ENCODE measurements at regions not wholly inside any gene's neighbourhood (a gene's known extent, or its start where the extent isn't known, plus 50 kb on each side); places are given as distances from the start of the nearest gene placed in this dataset.
"Not testable (repeated sequence)": the region's sequence is repeated elsewhere in the genome, so short reads cannot be mapped to it uniquely, and the experiment has no call there.

DNA sequence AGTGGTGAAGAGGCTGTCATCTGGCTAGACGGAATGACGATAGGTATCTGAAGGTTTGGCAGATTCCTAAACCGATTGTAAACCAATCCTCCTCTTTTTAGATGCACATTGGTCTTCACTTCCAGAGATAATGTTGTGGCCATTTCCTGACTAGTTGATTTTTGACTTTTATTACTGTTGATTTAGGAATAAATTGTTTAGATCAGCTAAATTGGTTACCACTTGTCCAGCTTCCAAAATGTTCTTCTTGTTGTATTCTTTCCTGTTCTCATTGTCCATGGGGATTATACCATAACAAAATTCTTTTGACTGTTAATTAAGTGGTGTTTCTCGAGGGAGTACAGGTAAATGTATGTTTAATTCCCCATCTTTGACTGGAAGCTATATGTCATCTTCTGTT, 119.7 kb downstream of the MACROH2A1 start:
- no peak for DNase-seq (ENCODE audit: low read depth in 2 of 2)

DNA sequence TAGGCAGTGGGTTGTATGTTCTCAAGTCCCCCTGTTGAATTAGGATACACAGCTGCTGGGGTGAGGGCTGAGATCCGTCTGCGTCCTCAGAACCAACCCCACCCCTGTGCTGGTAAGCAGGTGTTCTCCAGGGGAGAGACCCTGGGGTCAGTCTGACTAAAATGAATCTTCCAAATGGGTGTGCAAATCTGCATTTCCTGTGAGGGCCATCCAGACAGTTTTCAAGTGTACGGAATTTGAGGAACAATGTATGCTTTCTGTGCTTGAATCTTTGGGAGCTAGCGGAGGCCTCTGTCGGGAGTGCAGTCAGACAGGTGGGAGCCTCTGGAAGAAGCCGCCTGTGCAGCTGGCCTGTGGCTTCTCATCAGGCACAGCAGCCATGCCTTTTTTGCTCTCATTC, 122.9 kb downstream of the MACROH2A1 start:
- DNase-seq (ENCODE audit: low read depth in 2 of 2), result no peak

DNA sequence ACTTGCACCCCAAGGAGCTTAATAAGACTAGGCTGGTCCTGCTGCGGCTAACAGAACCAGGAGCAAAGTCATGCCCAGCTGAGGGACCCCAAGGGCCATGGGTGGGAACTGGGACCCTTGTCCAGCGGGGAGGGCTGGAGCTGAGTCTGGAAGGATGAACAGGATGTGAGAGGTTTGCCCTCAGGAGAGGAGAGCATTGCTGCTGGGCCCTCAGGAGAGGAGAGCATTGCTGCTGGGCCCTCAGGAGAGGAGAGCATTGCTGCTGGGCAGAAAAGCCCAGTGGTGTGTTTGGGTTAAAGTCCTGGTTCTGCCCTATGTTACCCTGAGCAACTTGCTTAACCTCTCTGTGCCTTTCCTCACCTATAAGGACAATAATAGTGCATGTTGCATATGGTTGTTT, 125.8 kb downstream of the MACROH2A1 start:
- no peak for DNase-seq (ENCODE audit: low read depth in 2 of 2)

DNA sequence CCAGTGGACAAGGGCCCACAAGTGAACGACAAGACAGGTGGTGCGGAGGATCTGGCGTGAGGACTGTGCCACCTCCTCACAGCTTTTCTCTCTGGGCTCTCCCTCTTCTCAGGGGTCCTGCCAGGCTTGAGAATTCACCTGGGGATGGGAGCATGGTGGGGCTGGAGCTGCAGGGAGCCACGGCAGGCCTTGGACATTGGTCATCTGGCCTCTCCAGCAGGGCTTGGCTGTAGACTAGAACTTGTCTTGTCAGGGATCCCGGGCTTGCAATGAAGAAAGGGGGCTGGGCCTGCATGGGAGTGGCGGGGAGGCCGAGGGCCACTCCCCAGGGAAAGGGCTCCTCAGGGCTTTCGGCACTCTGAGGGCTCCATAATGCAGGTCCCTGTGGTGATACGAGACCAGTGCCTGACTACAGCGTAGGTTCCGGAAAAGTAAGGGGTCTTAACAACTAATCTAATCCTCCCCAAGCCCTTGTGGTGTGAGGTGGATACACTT, 126.7 kb downstream of the MACROH2A1 start:
- no peak for DNase-seq (ENCODE audit: low read depth in 2 of 2)

DNA sequence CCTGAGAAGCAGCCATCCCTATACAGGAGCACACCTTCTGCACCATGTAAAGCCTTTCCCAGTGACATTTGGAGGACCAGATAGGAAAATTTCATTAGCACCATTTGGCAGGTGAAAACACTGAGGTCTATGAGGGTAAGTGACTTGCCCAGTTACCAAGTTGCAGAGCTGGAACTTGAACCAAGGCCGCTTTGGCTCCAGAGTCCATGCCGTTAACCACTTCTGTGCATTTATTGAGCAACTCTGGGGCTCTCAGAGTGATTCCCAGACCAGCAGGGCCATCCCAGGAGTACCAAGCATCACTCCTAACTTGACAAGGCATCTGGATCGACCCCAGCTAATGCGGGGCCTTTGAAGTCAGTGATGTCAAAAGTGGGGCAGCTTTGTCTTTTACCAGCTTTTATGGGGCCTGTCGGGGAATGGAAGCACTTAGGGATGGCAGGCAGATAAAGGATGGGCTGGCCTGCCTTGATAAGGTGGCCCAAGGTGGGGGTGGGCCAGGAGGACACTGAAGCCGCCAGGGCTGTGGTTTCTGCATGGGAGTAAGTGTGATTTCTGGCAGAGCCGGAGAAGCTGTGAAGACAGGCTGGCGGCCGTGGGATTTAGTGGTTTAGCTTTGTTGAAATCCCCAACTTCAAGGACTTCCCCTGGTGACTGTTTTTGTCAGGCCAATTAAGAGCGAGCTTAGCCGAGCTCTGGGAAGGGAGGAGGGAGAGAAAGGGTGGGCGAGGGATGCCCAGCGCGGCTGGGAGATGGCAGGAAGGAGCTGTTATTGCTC, 127.3 kb downstream of the MACROH2A1 start:
- no peak for DNase-seq (ENCODE audit: low read depth in 2 of 2)

DNA sequence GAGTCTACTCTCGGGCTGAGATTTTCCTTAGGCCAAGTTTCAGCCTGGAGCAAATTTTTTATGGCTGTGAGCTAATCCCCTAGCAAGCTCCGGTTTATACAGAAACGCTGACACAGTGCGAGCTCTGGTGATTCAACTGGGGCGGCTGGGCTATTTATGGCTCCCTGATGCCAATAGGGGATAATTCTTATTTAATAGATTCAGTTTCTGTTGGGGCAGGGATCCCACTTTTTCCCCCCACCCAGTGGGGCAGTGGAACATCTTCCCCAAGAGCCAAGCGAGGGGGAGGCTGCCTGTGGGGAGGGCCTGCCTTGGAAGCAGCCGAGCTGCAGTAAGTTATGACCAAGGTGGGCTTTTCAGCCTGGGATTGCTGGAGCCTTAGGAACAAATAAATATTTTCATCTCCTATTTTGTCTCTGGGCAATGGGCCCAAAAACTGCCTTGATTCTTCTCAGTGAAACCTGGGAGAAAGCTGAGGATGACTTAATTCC, 129.1 kb downstream of the MACROH2A1 start:
- no peak for DNase-seq (ENCODE audit: low read depth in 2 of 2)

DNA sequence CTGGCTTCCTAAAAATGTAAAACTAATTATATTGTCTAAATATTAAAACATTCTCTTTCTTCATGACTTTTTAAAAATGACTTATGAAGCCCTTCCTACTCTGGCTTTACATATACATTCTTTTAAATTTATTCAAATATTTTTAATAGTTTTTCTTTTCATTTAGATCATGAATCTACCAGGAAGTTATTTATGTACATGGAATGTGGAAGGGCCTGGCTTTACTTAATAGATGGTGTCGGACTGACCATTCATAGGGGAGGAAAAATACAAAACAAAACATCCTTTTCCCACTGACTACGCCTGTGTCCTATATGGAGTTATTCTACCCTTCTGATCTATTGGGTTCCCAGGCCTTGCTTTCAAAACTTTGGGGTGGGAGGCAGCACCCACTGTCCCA, 129.8 kb downstream of the MACROH2A1 start:
- no peak for DNase-seq (ENCODE audit: low read depth in 2 of 2)

DNA sequence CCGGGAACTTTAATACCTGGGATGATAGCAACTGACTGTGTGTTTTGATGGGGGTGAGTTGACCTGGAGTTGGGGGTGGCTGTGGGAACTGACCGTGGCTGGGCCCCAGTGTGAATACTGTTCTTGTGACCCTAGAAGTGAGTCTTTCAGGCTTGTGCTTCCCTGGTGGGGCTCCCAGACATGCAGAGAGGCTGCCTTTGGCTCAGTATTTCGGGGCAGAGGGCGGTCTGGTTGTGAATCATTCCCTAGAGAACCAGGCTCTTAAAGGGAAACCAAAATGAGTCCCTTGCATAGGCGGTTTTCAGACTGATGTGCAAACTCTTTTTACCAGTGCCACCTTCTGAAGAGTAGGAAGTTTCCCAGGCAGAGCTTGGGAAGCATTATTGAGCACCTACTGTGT, 132.1 kb downstream of the MACROH2A1 start:
- no peak for DNase-seq (ENCODE audit: low read depth in 2 of 2)

DNA sequence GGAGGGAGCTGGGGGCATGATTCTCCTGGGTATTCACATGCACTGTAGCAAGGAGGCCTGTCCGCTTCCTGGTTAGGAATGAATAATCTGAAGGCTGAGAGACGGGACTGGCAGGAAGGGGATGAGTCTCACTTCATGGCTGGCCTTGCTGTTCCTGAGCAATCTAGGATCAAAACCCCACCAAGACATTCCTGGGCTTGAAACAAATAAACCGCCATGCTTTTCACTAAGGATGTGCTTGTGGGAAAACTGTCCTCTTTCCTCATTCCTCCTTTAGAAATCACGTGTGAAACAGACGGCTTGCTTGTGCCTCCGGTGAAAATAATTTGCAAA, 132.8 kb downstream of the MACROH2A1 start:
- DNase-seq (ENCODE audit: low read depth in 2 of 2), result no peak

DNA sequence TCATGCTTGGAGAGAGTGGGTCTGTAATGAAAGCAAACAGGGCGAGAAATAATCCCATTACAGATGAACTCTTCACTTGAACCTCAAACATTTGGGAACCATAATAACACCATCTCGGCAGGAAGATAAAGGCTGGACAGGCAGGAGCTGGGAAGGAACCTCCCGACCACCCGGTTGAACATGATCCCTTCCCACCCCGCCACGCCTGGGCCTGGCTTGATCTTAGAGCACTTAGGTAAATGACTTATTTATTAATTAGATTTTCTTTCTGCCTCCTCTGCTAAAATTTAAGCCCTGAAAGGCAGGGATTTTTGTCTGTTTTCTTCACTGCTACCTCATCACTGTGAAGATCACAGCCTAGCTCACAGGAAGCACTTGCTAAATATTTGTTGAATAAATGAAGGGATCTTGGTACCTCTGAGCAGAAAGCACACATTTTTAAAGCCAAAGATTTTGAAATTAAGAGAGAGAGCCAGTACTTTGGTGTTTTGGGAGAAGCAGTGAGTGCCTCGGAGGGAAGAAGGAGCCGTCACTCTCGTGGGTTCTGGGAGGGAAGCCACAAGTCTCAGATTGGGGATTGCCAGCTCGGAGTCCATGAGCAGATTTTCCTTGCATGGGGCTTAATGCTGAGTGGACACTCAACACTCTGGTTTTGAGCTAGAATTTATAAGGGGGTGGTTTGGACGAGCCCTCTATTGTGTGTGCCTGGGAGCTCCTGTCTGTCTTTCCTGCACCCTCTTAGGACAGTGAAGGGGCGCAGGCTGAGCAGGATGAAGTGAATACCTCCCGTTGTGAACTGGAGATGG, 133.3 kb downstream of the MACROH2A1 start:
- no peak for DNase-seq (ENCODE audit: low read depth in 2 of 2)

DNA sequence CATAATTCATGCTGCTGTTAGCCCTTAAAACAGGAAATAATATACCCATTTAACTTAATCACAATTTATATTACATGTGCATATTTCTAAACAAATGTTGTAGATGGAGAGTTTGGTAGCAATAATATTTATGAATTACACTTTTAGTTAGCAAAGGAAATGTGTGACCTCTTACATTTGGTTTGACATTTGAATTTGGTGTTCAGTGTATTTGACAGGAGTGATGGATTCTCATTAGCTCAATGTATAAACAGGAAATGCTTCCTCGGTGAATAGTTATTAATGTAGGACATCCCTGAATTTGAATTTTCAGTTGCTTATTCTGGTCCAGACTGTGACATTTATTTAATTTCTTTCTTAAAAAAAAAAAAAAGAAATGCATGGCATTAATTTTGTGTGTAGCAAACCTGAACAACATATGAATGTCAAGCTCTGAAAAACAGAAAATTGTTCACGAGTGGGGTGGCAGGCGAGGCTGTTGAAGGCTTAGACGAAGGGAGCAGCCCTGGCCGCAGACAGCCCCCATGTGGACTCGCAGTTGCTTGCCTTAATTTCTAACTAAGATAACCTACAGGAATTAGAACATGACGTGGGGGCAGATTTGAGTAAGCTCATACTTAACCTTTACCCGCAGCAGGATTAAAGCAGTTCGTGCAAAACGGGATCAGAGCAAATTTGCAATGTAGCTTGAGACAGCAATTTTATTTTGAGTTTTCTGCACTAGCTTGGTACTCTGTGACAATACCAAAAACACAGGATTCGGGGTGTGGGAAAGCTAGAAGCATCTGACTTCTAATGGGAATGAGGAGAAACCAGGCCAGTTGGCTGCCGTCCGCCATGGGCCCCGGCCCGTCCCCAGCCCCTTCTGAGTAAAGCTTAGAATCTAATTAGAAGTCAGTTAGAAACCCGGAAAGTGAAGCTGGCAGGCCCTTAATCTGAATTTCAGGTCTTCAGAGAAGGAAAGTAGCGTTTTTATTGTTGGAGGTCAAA, 134.3 kb downstream of the MACROH2A1 start:
- no peak for DNase-seq (ENCODE audit: low read depth in 2 of 2)

DNA sequence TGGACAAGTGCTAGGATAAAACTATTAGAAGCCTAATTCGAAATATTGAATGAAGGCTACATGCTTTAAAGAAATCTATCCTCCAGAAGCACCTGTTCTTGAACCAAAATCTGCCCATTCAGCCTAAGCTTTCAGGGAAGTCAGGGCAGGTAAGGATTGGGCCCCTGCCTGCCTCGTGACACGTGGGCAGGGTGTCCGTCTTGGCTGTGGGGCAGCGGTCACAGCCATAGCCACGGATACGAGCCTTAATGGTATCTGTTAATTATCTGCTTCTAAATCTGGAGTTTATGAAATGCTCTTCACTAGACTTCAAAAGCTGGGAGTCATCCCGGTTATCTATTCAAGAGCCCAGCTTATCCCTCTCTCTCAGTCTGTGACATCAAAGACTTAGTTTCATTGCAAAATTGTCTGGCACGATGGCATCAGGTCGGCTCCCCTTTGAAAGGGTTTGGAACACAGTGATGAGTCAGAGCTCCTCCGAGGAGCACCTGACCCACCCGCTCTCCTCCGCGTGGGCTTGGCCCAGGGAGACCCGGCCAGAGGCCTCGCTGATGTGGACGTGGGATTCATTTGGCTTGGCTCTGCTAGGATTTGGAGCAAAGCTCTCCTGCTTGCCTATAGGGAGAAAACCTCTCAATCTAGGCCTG, 135.9 kb downstream of the MACROH2A1 start:
- no peak for DNase-seq (ENCODE audit: low read depth in 2 of 2)

DNA sequence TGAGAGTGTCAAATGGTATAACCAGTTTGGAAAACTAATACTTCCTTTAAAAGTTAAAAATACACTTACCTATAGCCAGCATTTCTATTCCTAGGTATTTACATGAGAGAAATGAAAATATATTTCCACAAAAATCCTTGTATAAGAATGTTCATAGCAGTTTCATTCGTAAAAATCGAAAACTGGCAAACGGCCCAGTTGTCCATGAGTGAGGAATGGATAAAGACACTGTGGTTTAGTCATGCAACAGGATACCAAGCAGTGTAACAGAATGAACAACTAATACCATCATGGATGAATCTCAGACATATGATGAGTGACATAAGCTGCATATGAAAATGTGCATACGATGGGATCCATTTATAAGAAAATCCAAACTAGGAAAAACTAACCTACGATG, 136.7 kb downstream of the MACROH2A1 start:
- DNase-seq (ENCODE audit: low read depth in 2 of 2), result no peak

DNA sequence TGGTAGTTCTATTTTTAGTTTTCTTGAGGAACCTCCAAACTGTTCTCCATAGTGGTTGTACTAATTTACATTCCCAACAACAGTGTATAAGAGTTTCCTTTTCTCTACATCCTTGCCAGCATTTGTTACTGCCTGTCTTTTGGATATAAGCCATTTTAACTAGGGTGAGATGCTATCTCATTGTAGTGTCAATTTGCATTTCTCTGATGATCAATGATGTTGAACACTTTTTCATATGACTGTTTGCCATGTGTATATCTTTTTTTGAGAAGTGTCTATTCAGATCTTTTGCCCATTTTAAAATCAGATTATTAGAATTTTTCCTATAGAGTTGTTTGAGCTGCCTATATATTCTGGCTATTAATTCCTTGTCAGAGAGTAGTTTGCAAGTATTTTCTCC, 138.9 kb downstream of the MACROH2A1 start:
- not testable (repeated sequence) for DNase-seq (ENCODE audit: low read depth in 2 of 2)

DNA sequence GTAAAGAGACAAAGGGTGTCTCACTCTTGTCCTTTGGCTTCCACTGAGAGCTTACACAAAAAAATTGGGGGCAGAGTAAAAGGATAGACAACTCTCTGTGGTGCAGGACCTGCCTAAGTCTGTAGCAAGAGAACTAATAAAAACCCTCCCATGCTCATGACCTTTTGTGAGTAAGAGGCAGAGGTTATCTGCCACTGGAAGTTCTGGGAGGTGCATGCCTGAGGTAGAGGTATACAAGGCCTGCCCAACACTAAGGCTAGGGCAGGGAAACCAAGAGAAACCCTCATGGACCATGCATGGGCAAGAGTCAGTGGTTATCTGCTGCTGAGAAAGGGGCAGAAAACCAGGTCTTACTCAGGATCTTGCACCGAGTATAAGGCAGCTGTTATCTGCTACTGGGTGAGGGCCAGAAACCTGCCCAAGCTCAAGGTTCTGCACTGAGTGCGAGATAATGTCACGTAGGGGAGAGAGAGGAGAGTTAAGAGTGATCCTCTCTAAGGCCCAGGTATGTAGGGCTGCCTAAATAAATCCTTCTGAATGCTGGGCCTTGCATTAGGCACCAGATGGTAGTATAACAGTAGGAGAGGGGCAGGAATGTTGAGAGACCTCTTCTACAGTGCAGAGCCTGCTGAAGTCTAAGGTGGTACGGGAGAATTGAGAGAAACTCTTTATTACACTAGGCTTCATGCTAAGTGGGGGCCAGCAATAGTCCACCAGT, 143.4 kb downstream of the MACROH2A1 start:
- no peak for DNase-seq (ENCODE audit: low read depth in 2 of 2)

DNA sequence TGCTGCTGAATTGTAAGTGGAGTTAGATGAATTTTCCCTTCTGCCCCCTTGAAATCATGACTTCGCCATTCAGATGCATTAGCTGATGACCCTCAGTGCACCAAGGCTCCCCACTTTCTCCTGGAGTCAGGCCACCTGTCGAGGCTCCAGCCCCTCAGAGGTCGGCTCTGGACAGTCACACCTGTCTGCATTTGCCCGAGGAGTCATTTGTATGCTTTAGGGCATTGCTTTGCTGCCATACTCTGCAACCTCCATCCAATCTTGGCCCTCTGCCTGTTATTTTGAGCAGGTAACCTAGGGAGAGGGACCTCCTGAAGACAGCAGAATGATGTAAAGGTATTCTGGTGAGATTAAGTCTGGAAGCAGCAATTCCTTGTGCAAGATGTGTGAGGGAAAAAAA, 144.8 kb downstream of the MACROH2A1 start:
- DNase-seq (ENCODE audit: low read depth in 2 of 2), result no peak

DNA sequence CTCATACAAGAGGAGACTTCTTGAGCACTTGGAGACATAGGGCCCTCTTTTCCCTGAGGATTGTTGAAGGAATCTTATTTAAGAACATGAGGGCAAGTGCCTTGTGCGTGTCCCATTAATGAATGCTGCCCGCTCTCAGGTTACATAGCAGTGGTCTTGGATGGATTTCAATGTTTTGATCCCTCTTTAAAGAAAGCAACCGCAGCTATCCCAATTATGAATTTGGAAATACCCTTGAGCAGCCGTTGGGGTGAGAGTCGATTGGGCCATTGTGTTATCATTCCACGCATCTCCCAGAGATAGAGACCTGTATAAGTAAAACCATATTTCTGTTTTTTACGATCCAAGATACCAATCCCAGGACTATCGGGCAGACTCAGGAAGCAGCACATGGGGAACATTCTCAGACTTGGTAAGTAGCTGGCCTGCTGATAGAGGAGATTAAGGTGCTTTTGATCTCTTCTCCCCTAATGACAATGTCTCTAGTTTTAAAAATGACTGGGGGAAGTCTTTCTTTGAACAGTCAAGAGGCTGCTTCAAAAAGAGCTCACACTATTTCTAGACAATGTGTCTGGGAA, 145.3 kb downstream of the MACROH2A1 start:
- DNase-seq (ENCODE audit: low read depth in 2 of 2), result no peak

DNA sequence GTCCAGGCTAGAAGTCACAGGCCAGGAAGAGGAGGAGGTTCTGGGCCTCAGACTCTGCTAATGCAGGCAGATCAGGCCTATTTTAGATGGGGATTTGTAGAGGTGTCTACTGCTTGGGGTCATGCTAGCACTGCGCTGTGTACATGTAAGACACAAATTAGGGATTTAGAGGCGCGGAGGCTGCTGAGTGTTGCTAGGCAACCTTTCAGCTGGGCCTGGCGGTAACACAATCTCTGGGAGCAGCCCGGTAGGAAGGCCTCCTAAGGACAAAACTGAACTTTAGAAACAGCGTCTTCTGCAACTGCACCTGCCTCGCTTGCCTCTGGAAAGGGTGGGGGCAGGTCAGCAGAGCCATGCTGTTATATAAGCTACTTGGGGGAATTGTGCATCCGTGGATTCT, 147.9 kb downstream of the MACROH2A1 start:
- DNase-seq (ENCODE audit: low read depth in 2 of 2), result no peak

DNA sequence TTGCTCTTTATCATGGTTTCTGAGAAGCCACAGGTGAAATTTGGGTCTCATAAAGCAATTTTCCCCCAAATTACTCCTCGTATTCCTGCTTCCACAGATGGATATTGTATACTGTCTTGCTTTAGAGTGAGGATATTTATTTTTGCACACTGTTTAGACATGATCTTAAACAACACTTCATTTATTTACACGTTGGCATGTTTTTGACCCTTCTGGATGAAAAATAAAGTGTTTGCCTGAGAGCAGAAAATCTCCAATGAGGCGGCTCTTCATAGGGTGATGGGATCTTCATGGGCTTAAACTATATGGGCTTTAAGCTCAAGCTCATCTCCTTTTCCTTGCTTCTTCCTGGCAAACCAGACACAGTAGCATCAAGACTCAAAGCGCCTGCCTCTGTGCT, 148.4 kb downstream of the MACROH2A1 start:
- no peak for DNase-seq (ENCODE audit: low read depth in 2 of 2)

DNA sequence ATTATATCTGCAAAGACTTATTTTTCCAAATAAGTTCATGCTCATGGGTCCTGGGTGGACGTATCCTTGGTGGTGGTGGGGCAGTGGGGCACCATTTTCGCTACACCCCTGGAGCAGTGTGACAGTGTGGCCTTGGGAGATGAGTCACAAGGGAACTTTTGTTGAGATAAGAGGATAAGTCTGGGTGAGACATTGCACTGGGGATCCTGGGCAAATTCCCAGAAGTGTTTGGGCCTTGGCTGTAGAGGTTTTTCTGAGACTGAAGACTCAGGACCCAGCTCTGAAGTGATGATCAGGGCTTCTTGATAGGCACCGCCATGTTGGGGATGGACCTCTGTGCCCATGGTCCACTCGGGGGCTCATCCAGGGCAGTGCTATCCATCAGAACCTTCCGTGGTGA, 149.4 kb downstream of the MACROH2A1 start:
- DNase-seq (ENCODE audit: low read depth in 2 of 2), result no peak

Data from stimulated activated CD4-positive, alpha-beta T cell treated with anti-CD3 and anti-CD28 coated beads, Interleukin-12 subunit alpha, Interleukin-12 subunit beta, amount 100 ng/mL, for 24 hours (primary cell).